HepG2 (cell line): ENCODE measurements at regions not wholly inside any gene's neighbourhood (a gene's known extent, or its start where the extent isn't known, plus 50 kb on each side); places are given as distances from the start of the nearest gene placed in this dataset.
A peak's percentile ranks its signal among the peaks of the same experiment; 100 is the strongest.
"Not testable (repeated sequence)": the region's sequence is repeated elsewhere in the genome, so short reads cannot be mapped to it uniquely, and the experiment has no call there.

ENCODE experiments used
- ATAC-seq: fragments of 200-7000 bp; cut with Tn5 transposase; 3 replicates; pipeline ENCODE4 v1.9.1; 2020; ENCODE audit warnings: mild to moderate bottlenecking, moderate library complexity
- BruUV-seq: library from RNA; stranded (reverse); fragments of 400-500 nt; replicated peaks from 2 replicates; lab custom pipeline; 2021; lab: Mats Ljungman, UMichigan
- CTCF ChIA-PET: fragments of 300-600 bp; formaldehyde crosslinking; extraction: SDS; loops from one replicate; lab custom pipeline; 2021; ENCODE audit warnings: low total read pairs, inconsistent platforms, low intra/inter-chr PET ratio; lab: Yijun Ruan, JAX
- POLR2A ChIA-PET: fragments of 350-600 bp; sonication (Branson Sonifier 250); formaldehyde crosslinking; loops from one replicate; lab custom pipeline; 2020; ENCODE audit warnings: antibody characterized with exemption, inconsistent platforms; lab: Yijun Ruan, JAX
- DNase-seq: peaks from one replicate; pipeline ENCODE4 v3.0.0-alpha.2; 2015; ENCODE audit warnings: low spot score
- FAIRE-seq: peaks from 3 replicates; lab custom pipeline; 2011; peaks lifted over from hg19 to GRCh38; lab: Jason Lieb, UNC
- H2AFZ ChIP-seq: one replicate; pipeline ENCODE4 v1.6.1; 2011; ENCODE audit warnings: low read length, inconsistent platforms
- H3K27ac ChIP-seq: fragments of 300-600 bp; 3 replicates; pipeline ENCODE4 v1.8.0; 2011; ENCODE audit warnings: mixed run types, mild to moderate bottlenecking, mixed read lengths, low read length, inconsistent platforms; ENCODE audit not compliant: insufficient read depth; ENCODE audit errors: extremely low read length
- H3K27me3 ChIP-seq, 2 experiments: fragments of 200-600 bp in 1 of 2; 2 replicates in 1 of 2; 3 replicates in 1 of 2; pipeline versions ENCODE4 v1.6.0 to v1.8.0; 2011; ENCODE audit warnings: low read length in 2 of 2, mild to moderate bottlenecking in 2 of 2, moderate library complexity in 2 of 2, inconsistent platforms in 1 of 2; ENCODE audit not compliant: insufficient read depth in 2 of 2, control insufficient read depth in 1 of 2
- H3K36me3 ChIP-seq, 2 experiments: fragments of 200-600 bp in 1 of 2; replicated peaks in 1 of 2; 2 replicates in 1 of 2; 3 replicates in 1 of 2; pipeline versions ENCODE4 v1.5.1 to v1.8.0; 2011; ENCODE audit warnings: low read length in 2 of 2, inconsistent platforms in 1 of 2; ENCODE audit not compliant: insufficient read depth in 2 of 2, control insufficient read depth in 1 of 2
- H3K4me1 ChIP-seq: 2 replicates; pipeline ENCODE4 v1.5.1; 2012; ENCODE audit warnings: low read length, inconsistent platforms; ENCODE audit not compliant: insufficient read depth
- H3K4me2 ChIP-seq: 2 replicates; pipeline ENCODE4 v1.6.0; 2011; ENCODE audit warnings: low read depth, low read length, inconsistent platforms
- H3K4me3 ChIP-seq, 3 experiments: fragments of 200-600 bp in 1 of 3; sonication (generic), shearing (Covaris generic) in 1 of 3; replicated peaks in 1 of 3; 2 replicates each; pipeline ENCODE4 v1.5.1; 2011 to 2016; ENCODE audit warnings: low read length in 3 of 3, inconsistent platforms in 2 of 3, low read depth in 2 of 3, mild to moderate bottlenecking in 2 of 3, control low read depth in 1 of 3, mixed read lengths in 1 of 3; ENCODE audit not compliant: insufficient read depth in 1 of 3
- H3K79me2 ChIP-seq: one replicate; pipeline ENCODE4 v1.6.1; 2011; ENCODE audit warnings: low read length, inconsistent platforms; ENCODE audit not compliant: insufficient read depth
- H3K9ac ChIP-seq: 2 replicates; pipeline ENCODE4 v1.6.0; 2011; ENCODE audit warnings: mild to moderate bottlenecking, low read depth, low read length, inconsistent platforms; ENCODE audit not compliant: insufficient read depth
- H3K9me3 ChIP-seq: 2 replicates; pipeline ENCODE4 v1.5.1; 2012; ENCODE audit warnings: mild to moderate bottlenecking, low read length
- H4K20me1 ChIP-seq: 2 replicates; pipeline ENCODE4 v1.6.0; 2011; ENCODE audit warnings: inconsistent platforms, mild to moderate bottlenecking, low read length, moderate library complexity; ENCODE audit not compliant: insufficient read depth
- HNF4G ChIP-seq, 2 experiments: sonication (generic) in 1 of 2; formaldehyde crosslinking in 1 of 2; IDR thresholded peaks; 2 replicates each; pipeline versions ENCODE4 v1.4.0 to v1.6.1; 2011 to 2020; ENCODE audit warnings: borderline replicate concordance in 2 of 2, low read depth in 2 of 2, mild to moderate bottlenecking in 2 of 2, low read length in 1 of 2, missing genetic modification reagents in 1 of 2, moderate library complexity in 1 of 2
- RARA ChIP-seq: IDR thresholded peaks from 2 replicates; pipeline ENCODE4 v1.6.1; 2016; ENCODE audit warnings: missing genetic modification reagents, missing compliant biosample characterization
- ZBTB7B ChIP-seq: sonication (generic); formaldehyde crosslinking; IDR thresholded peaks from 2 replicates; pipeline ENCODE4 v1.4.0; 2020; ENCODE audit warnings: missing genetic modification reagents
- WGBS: methylation state at CpG from one replicate; pipeline ENCODE4 v1.1.6; 2017; ENCODE audit warnings: low lambda C conversion rate; 5-methylcytosine and 5-hydroxymethylcytosine counted together
- in situ Hi-C: cut with HindIII; loops from 2 replicates; pipeline ENCODE4 v1.10.0; 2017; ENCODE audit warnings: low pct_unique_long_range_greater_than_20kb; ENCODE audit not compliant: extremely low pct_ligation_motif_present
- intact Hi-C: fragments of 100-400 bp; cut with micrococcal nuclease; formaldehyde crosslinking; loops from one replicate; pipeline ENCODE4 v1.10.0; 2022; ENCODE audit not compliant: unreplicated experiment
- TF ChIP-seq, protein P1 (sequence below): sonication (generic); formaldehyde crosslinking; IDR thresholded peaks from 2 replicates; pipeline ENCODE4 v1.5.0; 2020; ENCODE audit warnings: mild to moderate bottlenecking, missing genetic modification reagents, moderate library complexity

DNA sequence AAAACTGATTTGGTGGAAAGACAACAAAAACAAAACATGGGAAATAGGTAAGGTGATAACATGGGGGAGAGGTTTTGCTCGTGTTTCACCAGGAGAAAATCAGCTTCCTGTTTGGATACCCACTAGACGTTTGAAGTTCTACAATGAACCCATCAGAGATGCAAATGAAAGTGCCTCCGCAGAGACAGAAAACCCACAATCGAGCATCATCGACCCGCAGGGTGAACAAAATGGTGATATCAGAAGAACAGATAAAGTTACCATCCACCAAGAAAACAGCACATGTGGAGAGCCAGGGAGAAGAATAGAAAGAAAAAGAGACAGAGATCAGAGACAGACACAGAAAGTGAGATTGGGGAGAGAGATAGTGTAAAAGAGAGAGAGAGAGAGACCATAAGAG lies 83.4 kb downstream of the UNC93B1 start:
- FAIRE-seq, H3K9me3 ChIP-seq: not testable (repeated sequence)
- WGBS = 40% methylated on average over 6 of the region's 6 CpGs

DNA sequence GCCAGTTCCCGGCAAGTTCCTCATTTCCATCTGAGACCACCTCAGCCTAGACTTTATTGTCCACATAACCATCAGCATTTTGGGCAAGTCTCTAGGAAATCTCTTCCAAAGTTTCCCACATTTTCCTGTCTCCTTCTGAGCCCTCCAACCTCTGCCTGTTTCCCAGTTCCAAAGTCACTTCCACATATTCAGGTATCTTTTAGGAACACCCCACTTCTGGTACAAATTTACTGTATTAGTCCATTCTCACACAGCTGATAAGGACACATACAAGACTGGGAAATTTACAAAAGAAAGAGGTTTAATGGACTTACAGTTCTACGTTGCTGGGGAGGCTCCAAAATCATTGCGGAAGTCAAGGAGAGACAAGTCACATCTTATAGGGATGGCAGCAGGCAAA lies 91.7 kb downstream of the UNC93B1 start:
- H3K36me3 ChIP-seq, in situ Hi-C loops, H3K27me3 ChIP-seq, DNase-seq, H3K4me1 ChIP-seq, CTCF ChIA-PET, intact Hi-C loops, FAIRE-seq, ATAC-seq, H3K79me2 ChIP-seq, POLR2A ChIA-PET, H3K9ac ChIP-seq, H3K4me3 ChIP-seq, H3K9me3 ChIP-seq, H4K20me1 ChIP-seq, BruUV-seq, H3K27ac ChIP-seq, H3K4me2 ChIP-seq, H2AFZ ChIP-seq: not testable (repeated sequence)
- 63% methylated on average over 3 of the region's 3 CpGs for WGBS

More for the DNA sequence above, 83.4 kb downstream of the UNC93B1 start:
- ATAC-seq, H3K4me1 ChIP-seq, H4K20me1 ChIP-seq, DNase-seq, H3K27ac ChIP-seq, H2AFZ ChIP-seq, H3K4me2 ChIP-seq, CTCF ChIA-PET, in situ Hi-C loops, BruUV-seq, H3K27me3 ChIP-seq, POLR2A ChIA-PET, H3K4me3 ChIP-seq, intact Hi-C loops, H3K9ac ChIP-seq, H3K36me3 ChIP-seq, H3K79me2 ChIP-seq: not testable (repeated sequence)

DNA sequence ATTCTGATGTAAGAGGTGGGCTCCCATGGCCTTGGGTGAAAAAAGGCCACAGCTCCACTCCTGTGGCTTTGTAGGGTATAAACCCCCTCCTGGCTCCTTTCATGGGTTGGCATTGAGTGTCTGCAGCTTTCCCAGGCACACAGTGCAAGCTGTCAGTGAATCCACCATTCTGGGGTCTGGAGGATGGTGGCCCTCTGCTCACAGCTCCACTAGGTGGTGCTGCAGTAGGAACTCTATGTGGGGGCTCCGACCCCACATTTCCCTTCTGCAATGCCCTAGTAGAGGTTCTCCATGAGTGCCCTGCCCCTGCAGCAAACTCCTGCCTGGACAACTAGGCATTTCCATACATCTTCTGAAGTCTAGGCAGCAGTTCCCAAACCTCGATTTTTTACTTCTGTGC lies 92.7 kb downstream of the UNC93B1 start:
- ATAC-seq; H3K36me3 ChIP-seq; H3K9ac ChIP-seq; in situ Hi-C loops; CTCF ChIA-PET; BruUV-seq; H3K79me2 ChIP-seq; H3K4me1 ChIP-seq; DNase-seq; POLR2A ChIA-PET; H4K20me1 ChIP-seq; FAIRE-seq; H3K9me3 ChIP-seq; H3K27me3 ChIP-seq; H2AFZ ChIP-seq; intact Hi-C loops; H3K27ac ChIP-seq; TF ChIP-seq HNF4G (IDR thresholded peaks at IDR 0.05; ENCODE audit: borderline replicate concordance, low read depth, low read length): not testable (repeated sequence)
- peak overlapping the region; percentile 51; the same call in 1 of the 2 replicates for H3K4me2 ChIP-seq
- WGBS = 91% methylated on average over 1 of the region's 2 CpGs
- 0 out of 2 replicates have a peak, but pooled peaks have one; percentile 37 for TF ChIP-seq ZBTB7B
- 0 out of 2 replicates have a peak, but pooled peaks have one; percentile 2 for TF ChIP-seq RARA (CRISPR knock-in tag)
- TF ChIP-seq, protein P1, sequence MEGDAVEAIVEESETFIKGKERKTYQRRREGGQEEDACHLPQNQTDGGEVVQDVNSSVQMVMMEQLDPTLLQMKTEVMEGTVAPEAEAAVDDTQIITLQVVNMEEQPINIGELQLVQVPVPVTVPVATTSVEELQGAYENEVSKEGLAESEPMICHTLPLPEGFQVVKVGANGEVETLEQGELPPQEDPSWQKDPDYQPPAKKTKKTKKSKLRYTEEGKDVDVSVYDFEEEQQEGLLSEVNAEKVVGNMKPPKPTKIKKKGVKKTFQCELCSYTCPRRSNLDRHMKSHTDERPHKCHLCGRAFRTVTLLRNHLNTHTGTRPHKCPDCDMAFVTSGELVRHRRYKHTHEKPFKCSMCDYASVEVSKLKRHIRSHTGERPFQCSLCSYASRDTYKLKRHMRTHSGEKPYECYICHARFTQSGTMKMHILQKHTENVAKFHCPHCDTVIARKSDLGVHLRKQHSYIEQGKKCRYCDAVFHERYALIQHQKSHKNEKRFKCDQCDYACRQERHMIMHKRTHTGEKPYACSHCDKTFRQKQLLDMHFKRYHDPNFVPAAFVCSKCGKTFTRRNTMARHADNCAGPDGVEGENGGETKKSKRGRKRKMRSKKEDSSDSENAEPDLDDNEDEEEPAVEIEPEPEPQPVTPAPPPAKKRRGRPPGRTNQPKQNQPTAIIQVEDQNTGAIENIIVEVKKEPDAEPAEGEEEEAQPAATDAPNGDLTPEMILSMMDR (CRISPR knock-in tag) = peak; percentile 45
- TF ChIP-seq HNF4G (CRISPR knock-in tag; IDR thresholded peaks at IDR 0.05; ENCODE audit: borderline replicate concordance, low read depth) = 0 out of 2 replicates have a peak, but pooled peaks have one; percentile 1
- peak overlapping the region in 1 of 3 experiments; percentile 10; a peak in 2 of 6 replicates for H3K4me3 ChIP-seq
